Endometrium (tissue), 2 donors: ENCODE measurements at regions not wholly inside any gene's neighbourhood (a gene's known extent, or its start where the extent isn't known, plus 50 kb on each side); places are given as distances from the start of the nearest gene placed in this dataset.

Experiments used
- FAIRE-seq: peaks from 2 replicates; lab custom pipeline; 2012; peaks lifted over from hg19 to GRCh38; lab: Jason Lieb, UNC
- donor health status: control.
- donor health status: control.

GRCh38 chr5:143761663-143762062 lies 50.3 kb upstream of the HMHB1 start:
- FAIRE-seq = no peak

- no peak for FAIRE-seq
Measured at GRCh38 chr5:143760755-143761154, 51.2 kb upstream of the HMHB1 start.

- FAIRE-seq = no peak
Measured at GRCh38 chr5:143760131-143760505, 51.8 kb upstream of the HMHB1 start.

GRCh38 chr5:143759396-143760130 lies 52.4 kb upstream of the HMHB1 start:
- no peak for FAIRE-seq

- no peak for FAIRE-seq
Measured at GRCh38 chr5:143758750-143759149, 53.2 kb upstream of the HMHB1 start.

- no peak for FAIRE-seq
Measured at GRCh38 chr5:143758015-143758414, 53.9 kb upstream of the HMHB1 start.

- FAIRE-seq = no peak
Measured at GRCh38 chr5:143757116-143757515, 54.8 kb upstream of the HMHB1 start.

- no peak for FAIRE-seq
Measured at GRCh38 chr5:143755966-143756365, 56.0 kb upstream of the HMHB1 start.

GRCh38 chr5:143752165-143752850 lies 59.7 kb upstream of the HMHB1 start:
- no peak for FAIRE-seq

GRCh38 chr5:143751342-143751741 lies 60.6 kb upstream of the HMHB1 start:
- no peak for FAIRE-seq

- peak; percentile 95 for FAIRE-seq
Measured at GRCh38 chr5:143749581-143750205, 62.3 kb upstream of the HMHB1 start.

- peak; percentile 91 for FAIRE-seq
Measured at GRCh38 chr5:143748516-143748915, 63.4 kb upstream of the HMHB1 start.

GRCh38 chr5:143742951-143743350 lies 69.0 kb upstream of the HMHB1 start:
- FAIRE-seq = no peak

GRCh38 chr5:143741421-143741820 lies 70.5 kb upstream of the HMHB1 start:
- no peak for FAIRE-seq

GRCh38 chr5:143740956-143741355 lies 71.0 kb upstream of the HMHB1 start:
- FAIRE-seq = no peak

- FAIRE-seq = no peak
Measured at GRCh38 chr5:143739746-143740145, 72.2 kb upstream of the HMHB1 start.

GRCh38 chr5:143738417-143739401 lies 73.3 kb upstream of the HMHB1 start:
- FAIRE-seq = no peak

GRCh38 chr5:143737062-143737461 lies 74.9 kb upstream of the HMHB1 start:
- FAIRE-seq = no peak

GRCh38 chr5:143734456-143734780 lies 77.5 kb upstream of the HMHB1 start:
- no peak for FAIRE-seq

GRCh38 chr5:143733665-143734455 lies 78.1 kb upstream of the HMHB1 start:
- no peak for FAIRE-seq

- FAIRE-seq = no peak
Measured at GRCh38 chr5:143732402-143732801, 79.6 kb upstream of the HMHB1 start.
